SK-MEL-5 (cell line): ENCODE measurements at regions not wholly inside any gene's neighbourhood (a gene's known extent, or its start where the extent isn't known, plus 50 kb on each side); places are given as distances from the start of the nearest gene placed in this dataset.
A peak's percentile ranks its signal among the peaks of the same experiment; 100 is the strongest.

Experiments used
- DNase-seq: peaks from one replicate; pipeline ENCODE4 v3.0.0-alpha.2; 2016; ENCODE audit warnings: low read depth, low spot score
- in situ Hi-C: cut with HindIII; loops from 2 replicates; pipeline ENCODE4 v1.10.0; 2016; ENCODE audit warnings: low sequenced_read_pairs, high pct_unique_total_duplicates, low pct_unique_long_range_greater_than_20kb

GRCh38 chr5:38060354-38060753 lies 198.0 kb upstream of the EGFLAM start:
- DNase-seq, result no peak

GRCh38 chr5:38059876-38060275 lies 198.5 kb upstream of the EGFLAM start:
- no peak for DNase-seq
- in situ Hi-C loops, result no loop called here

More at GRCh38 chr5:38060354-38060753, 198.0 kb upstream of the EGFLAM start:
- in situ Hi-C loops, result no loop called here

GRCh38 chr5:38051711-38052511 lies 206.4 kb upstream of the EGFLAM start:
- in situ Hi-C loops, result no loop called here
- no peak for DNase-seq

- in situ Hi-C loops, result no loop called here
Observed at GRCh38 chr5:38048400-38048799, 208.6 kb upstream of the GDNF start.

GRCh38 chr5:38046103-38046502 lies 206.3 kb upstream of the GDNF start:
- in situ Hi-C loops, result no loop called here
- DNase-seq, result no peak

More at GRCh38 chr5:38048400-38048799, 208.6 kb upstream of the GDNF start:
- DNase-seq, result no peak

GRCh38 chr5:38045446-38045845 lies 205.6 kb upstream of the GDNF start:
- DNase-seq, result no peak
- in situ Hi-C loops, result no loop called here

GRCh38 chr5:38039826-38040225 lies 200.0 kb upstream of the GDNF start:
- no peak for DNase-seq
- in situ Hi-C loops, result no loop called here

GRCh38 chr5:38039091-38039490 lies 199.2 kb upstream of the GDNF start:
- in situ Hi-C loops, result no loop called here
- no peak for DNase-seq

- DNase-seq, result no peak
- in situ Hi-C loops, result no loop called here
Observed at GRCh38 chr5:38036765-38037164, 196.9 kb upstream of the GDNF start.

GRCh38 chr5:38032149-38032548 lies 192.3 kb upstream of the GDNF start:
- no peak for DNase-seq
- in situ Hi-C loops, result no loop called here

GRCh38 chr5:38031304-38031703 lies 191.5 kb upstream of the GDNF start:
- no peak for DNase-seq
- in situ Hi-C loops, result no loop called here

GRCh38 chr5:38029397-38030065 lies 189.7 kb upstream of the GDNF start:
- no peak for DNase-seq
- in situ Hi-C loops, result no loop called here

- in situ Hi-C loops, result no loop called here
- peak; percentile 56 for DNase-seq
Observed at GRCh38 chr5:38023799-38024198, 184.0 kb upstream of the GDNF start.

GRCh38 chr5:38023371-38023770 lies 183.5 kb upstream of the GDNF start:
- no peak for DNase-seq
- in situ Hi-C loops, result no loop called here

GRCh38 chr5:38022631-38023030 lies 182.8 kb upstream of the GDNF start:
- DNase-seq, result no peak
- in situ Hi-C loops, result no loop called here

GRCh38 chr5:38018016-38018415 lies 178.2 kb upstream of the GDNF start:
- no peak for DNase-seq
- in situ Hi-C loops, result no loop called here

- in situ Hi-C loops, result no loop called here
- no peak for DNase-seq
Observed at GRCh38 chr5:38013107-38013506, 173.3 kb upstream of the GDNF start.

- DNase-seq, result no peak
- in situ Hi-C loops, result no loop called here
Observed at GRCh38 chr5:38011668-38012188, 171.9 kb upstream of the GDNF start.
